GM23338 (cell line): ENCODE measurements at regions not wholly inside any gene's neighbourhood (a gene's known extent, or its start where the extent isn't known, plus 50 kb on each side); places are given as distances from the start of the nearest gene placed in this dataset.

Source experiments
- ATAC-seq: fragments of 200-7000 bp; cut with Tn5 transposase; 3 replicates; pipeline ENCODE4 v1.9.1; 2020
- DNase-seq: peaks from one replicate; pipeline ENCODE4 v3.0.0-alpha.2; 2015; ENCODE audit warnings: low spot score
- H2AFZ ChIP-seq: fragments of 200-600 bp; sonication (generic); 2 replicates; pipeline ENCODE4 v1.8.0; 2016; ENCODE audit warnings: antibody characterized with exemption, mild to moderate bottlenecking, moderate library complexity
- H3F3A ChIP-seq: fragments of 200-600 bp; sonication (generic); replicated peaks from 2 replicates; pipeline ENCODE4 v1.8.0; 2017; ENCODE audit warnings: antibody characterized with exemption, mixed run types, low read depth
- H3K27ac ChIP-seq: fragments of 200-600 bp; sonication (generic); 2 replicates; pipeline ENCODE4 v1.6.1; 2016; ENCODE audit warnings: low read depth
- H3K27me3 ChIP-seq: fragments of 200-600 bp; sonication (generic); 2 replicates; pipeline ENCODE4 v1.8.0; 2016; ENCODE audit warnings: mild to moderate bottlenecking, mixed run types, moderate library complexity; ENCODE audit not compliant: insufficient read depth
- H3K36me3 ChIP-seq: fragments of 200-600 bp; sonication (generic); 2 replicates; pipeline ENCODE4 v1.8.0; 2016; ENCODE audit warnings: mild to moderate bottlenecking; ENCODE audit not compliant: insufficient read depth
- H3K4me1 ChIP-seq: fragments of 200-600 bp; sonication (generic); 2 replicates; pipeline ENCODE4 v1.8.0; 2016; ENCODE audit warnings: mild to moderate bottlenecking, moderate library complexity; ENCODE audit not compliant: insufficient read depth
- H3K4me2 ChIP-seq: fragments of 200-600 bp; sonication (generic); 2 replicates; pipeline ENCODE4 v1.7.1; 2017; ENCODE audit warnings: mixed run types
- H3K4me3 ChIP-seq: fragments of 200-600 bp; sonication (generic); 2 replicates; pipeline ENCODE4 v1.6.1; 2016; ENCODE audit warnings: mixed run types
- H3K79me2 ChIP-seq: fragments of 200-600 bp; sonication (generic); replicated peaks from 2 replicates; pipeline ENCODE4 v1.8.0; 2017; ENCODE audit warnings: mild to moderate bottlenecking; ENCODE audit not compliant: insufficient read depth
- H3K9me2 ChIP-seq: fragments of 200-600 bp; sonication (generic); 2 replicates; pipeline ENCODE4 v1.8.0; 2017; ENCODE audit not compliant: insufficient read depth
- H4K20me1 ChIP-seq: fragments of 200-600 bp; sonication (generic); replicated peaks from 2 replicates; pipeline ENCODE4 v1.8.0; 2017; ENCODE audit warnings: mild to moderate bottlenecking; ENCODE audit not compliant: insufficient read depth
- H3K27ac Mint-ChIP-seq: 2 replicates; pipeline ENCODE4 v1.8.0; 2020; ENCODE audit warnings: inconsistent platforms, mild to moderate bottlenecking, moderate library complexity, mixed read lengths
- H3K27me3 Mint-ChIP-seq: 3 replicates; pipeline ENCODE4 v1.8.0; 2022; ENCODE audit warnings: low read depth, mild to moderate bottlenecking, moderate library complexity, mixed read lengths, inconsistent platforms; ENCODE audit not compliant: insufficient read depth, poor library complexity
- H3K36me3 Mint-ChIP-seq: 3 replicates; pipeline ENCODE4 v1.8.0; 2021; ENCODE audit warnings: low read depth, mild to moderate bottlenecking, inconsistent platforms, moderate library complexity, mixed read lengths
- H3K4me1 Mint-ChIP-seq: 3 replicates; pipeline ENCODE4 v1.8.0; 2020; ENCODE audit warnings: mild to moderate bottlenecking, inconsistent platforms, mixed read lengths
- H3K4me3 Mint-ChIP-seq: 3 replicates; pipeline ENCODE4 v1.8.0; 2021; ENCODE audit warnings: moderate library complexity, mild to moderate bottlenecking, inconsistent platforms, mixed read lengths
- H3K9me3 Mint-ChIP-seq: 3 replicates; pipeline ENCODE4 v1.8.0; 2020; ENCODE audit warnings: moderate library complexity, mild to moderate bottlenecking, inconsistent platforms, mixed read lengths
- CREB1 ChIP-seq: fragments of 250-450 bp; sonication (Bioruptor Pico); IDR thresholded peaks from 2 replicates; pipeline ENCODE4 v1.5.0; 2020; ENCODE audit warnings: low read depth, mild to moderate bottlenecking, moderate library complexity
- CTCF ChIP-seq, 2 experiments: fragments of 200-600 bp in 1 of 2; sonication (generic) in 1 of 2; conservative IDR thresholded peaks; 2 replicates each; pipeline versions ENCODE4 v1.5.1 to v1.6.1; 2016 to 2017; ENCODE audit warnings: antibody characterized with exemption in 2 of 2, low read depth in 2 of 2, mild to moderate bottlenecking in 2 of 2, moderate library complexity in 1 of 2
- ETS1 ChIP-seq: IDR thresholded peaks from 2 replicates; pipeline ENCODE4 v1.6.1; 2016; ENCODE audit warnings: antibody characterized with exemption
- EZH2phosphoT487 ChIP-seq: fragments of 200-600 bp; sonication (generic); IDR thresholded peaks from one replicate; pipeline ENCODE4 v1.8.1; 2018; ENCODE audit warnings: antibody characterized with exemption; ENCODE audit not compliant: unreplicated experiment
- JUNB ChIP-seq: IDR thresholded peaks from one replicate; pipeline ENCODE4 v1.6.1; 2016; ENCODE audit warnings: antibody characterized with exemption; ENCODE audit not compliant: unreplicated experiment
- NANOG ChIP-seq: IDR thresholded peaks from 2 replicates; pipeline ENCODE4 v1.6.1; 2016; ENCODE audit warnings: antibody characterized with exemption, borderline replicate concordance
- POLR2AphosphoS5 ChIP-seq: IDR thresholded peaks from 2 replicates; pipeline ENCODE4 v1.6.1; 2016; ENCODE audit warnings: antibody characterized with exemption, low read depth
- REST ChIP-seq: IDR thresholded peaks from one replicate; pipeline ENCODE4 v1.6.1; 2018; ENCODE audit warnings: antibody characterized with exemption; ENCODE audit not compliant: unreplicated experiment
- ZNF114 ChIP-seq: fragments of 250-450 bp; sonication (Bioruptor Pico); IDR thresholded peaks from 2 replicates; pipeline ENCODE4 v1.5.0; 2020; ENCODE audit warnings: mild to moderate bottlenecking, moderate library complexity

GRCh38 chr7:106433377-106433776 lies 148.6 kb upstream of the NAMPT start:
- H3K36me3 Mint-ChIP-seq: no peaks in the 10 kb centered on the region; the same call in 2 of the 3 replicates
- Histone ChIP-seq H3K27me3 (no peaks in the 10 kb centered on the region), H2AFZ (no peak overlapping the region), H3K4me1 (no peaks in the 10 kb centered on the region), H3K9me2 (no peaks in the 10 kb centered on the region), H3F3A (no peaks in the 10 kb centered on the region), H3K36me3 (no peaks in the 10 kb centered on the region), H3K27ac (no peak overlapping the region), H4K20me1 (no peaks in the 10 kb centered on the region), H3K4me2 (no peak overlapping the region), H3K79me2 (no peaks in the 10 kb centered on the region), H3K4me3 (no peak overlapping the region)
- peaks cover 10% of the 10 kb centered on the region; the same call in 2 of the 3 replicates for H3K9me3 Mint-ChIP-seq
- H3K27ac Mint-ChIP-seq: no peak overlapping the region
- ATAC-seq: no peak
- DNase-seq: no peak
- H3K27me3 Mint-ChIP-seq: no peaks in the 10 kb centered on the region
- TF ChIP-seq JUNB (no peak), NANOG (no peak), CREB1 (CRISPR knock-in tag) (no peak), REST (no peak), EZH2phosphoT487 (no peak), ETS1 (no peak), CTCF (conservative IDR thresholded peaks at IDR 0.05; ENCODE audit: low read depth in 2 of 2) (no peak), POLR2AphosphoS5 (no peak), ZNF114 (CRISPR knock-in tag) (no peak)
- no peak overlapping the region for H3K4me3 Mint-ChIP-seq
- no peaks in the 10 kb centered on the region for H3K4me1 Mint-ChIP-seq
